GM21717 (cell line): ENCODE measurements at regions not wholly inside any gene's neighbourhood (a gene's known extent, or its start where the extent isn't known, plus 50 kb on each side); places are given as distances from the start of the nearest gene placed in this dataset.

Source experiments
- ATAC-seq: cut with Tn5 transposase; IDR thresholded peaks from one replicate; pipeline ENCODE4 v1.9.1; 2021; ENCODE audit warnings: mild to moderate bottlenecking, moderate library complexity; ENCODE audit not compliant: unreplicated experiment

DNA sequence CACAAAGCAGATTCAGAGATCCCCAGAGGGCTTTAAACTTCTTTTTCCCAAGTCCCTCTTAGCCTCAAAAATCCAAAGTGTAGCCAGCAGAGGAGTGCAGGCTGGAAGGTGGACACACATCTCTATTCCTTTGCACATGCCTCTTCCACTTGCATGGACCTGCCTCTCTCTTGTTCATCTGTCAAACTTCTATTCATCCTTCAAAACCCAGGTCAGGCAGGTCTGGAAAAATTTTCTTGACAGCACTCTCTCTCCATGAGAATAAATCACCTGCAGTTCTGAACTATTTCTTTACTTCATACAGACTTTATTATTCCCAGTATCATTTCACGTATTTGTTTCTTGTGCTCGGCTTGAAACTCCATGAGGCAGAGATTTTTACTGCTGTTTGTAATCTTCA, 127.5 kb downstream of the SS18 start:
- ATAC-seq: no peak

DNA sequence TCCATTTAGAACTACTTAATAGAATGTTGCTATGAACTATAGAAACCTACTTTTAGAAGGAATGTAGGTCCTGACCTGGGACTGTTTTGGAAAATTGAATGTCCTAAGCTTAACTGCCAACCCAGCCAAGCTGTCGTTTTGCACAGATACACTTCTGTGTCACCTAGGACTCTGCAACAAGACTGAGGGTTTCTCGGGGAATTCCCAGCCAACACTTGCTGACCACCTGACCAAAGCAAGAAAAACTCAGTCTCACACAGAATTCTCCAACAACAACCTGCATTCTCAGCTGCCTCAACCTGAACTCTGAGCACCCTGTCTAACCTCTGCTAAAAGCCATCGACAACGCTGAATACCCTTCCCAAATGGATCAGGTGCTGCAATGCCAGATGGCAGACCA, 128.2 kb downstream of the SS18 start:
- no peak for ATAC-seq

DNA sequence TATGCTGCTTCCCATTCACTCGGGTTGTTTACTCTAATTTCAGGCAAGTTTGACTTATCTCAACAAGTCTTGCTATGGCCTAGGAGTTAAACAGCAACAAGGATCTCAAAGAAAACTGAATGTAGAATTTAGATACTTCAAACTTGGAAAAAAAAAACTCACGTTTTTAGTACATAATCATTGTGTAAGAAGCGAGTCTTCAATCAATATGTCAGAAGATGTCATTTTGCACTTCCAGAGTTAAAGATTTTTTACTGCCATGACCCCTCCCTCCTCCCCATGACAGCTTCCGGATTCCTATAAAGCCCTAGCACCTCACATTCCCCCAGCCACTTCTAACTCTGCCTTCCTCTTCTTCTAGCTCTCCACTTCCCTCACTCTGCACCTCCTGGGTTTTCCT, 133.4 kb downstream of the SS18 start:
- ATAC-seq: no peak

DNA sequence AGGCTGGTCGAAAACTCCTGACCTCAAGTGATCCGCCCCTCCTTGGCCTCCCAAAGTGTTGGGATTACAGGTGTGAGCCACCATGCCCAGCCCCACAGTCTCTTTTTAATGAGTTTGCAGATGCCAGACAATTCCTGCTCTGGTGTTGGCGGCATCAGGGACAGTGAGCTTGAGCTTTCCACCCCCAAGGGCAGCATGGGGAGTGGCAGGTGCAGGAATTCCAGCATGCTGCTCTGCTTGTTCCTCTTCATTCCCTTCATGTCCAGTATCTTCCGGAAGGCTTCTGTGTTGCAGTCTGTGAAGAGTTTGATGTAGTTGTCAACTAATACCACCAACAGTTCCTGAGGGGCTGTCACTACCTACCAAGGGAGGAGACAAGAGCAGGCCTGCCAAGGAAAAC, 137.3 kb downstream of the SS18 start:
- ATAC-seq: peak; percentile 6

DNA sequence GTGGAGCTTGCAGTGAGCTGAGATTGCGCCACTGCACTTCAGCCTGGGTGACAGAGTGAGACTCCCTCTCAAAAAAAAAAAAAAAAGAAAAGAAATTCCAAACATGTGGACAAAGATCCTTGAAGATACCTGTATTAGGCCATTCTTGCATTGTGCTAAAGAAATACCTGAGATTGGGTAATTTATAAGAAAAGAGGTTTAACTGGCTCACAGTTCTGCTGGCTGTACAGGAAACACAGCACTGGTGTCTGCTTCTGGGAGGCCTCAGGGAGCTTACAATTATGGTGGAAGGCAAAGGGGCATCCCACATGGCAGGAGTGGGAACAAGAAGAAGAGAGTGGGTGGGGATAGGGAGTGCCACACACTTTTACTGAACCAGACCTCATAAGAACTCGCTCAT, 140.1 kb downstream of the SS18 start:
- ATAC-seq: no peak

DNA sequence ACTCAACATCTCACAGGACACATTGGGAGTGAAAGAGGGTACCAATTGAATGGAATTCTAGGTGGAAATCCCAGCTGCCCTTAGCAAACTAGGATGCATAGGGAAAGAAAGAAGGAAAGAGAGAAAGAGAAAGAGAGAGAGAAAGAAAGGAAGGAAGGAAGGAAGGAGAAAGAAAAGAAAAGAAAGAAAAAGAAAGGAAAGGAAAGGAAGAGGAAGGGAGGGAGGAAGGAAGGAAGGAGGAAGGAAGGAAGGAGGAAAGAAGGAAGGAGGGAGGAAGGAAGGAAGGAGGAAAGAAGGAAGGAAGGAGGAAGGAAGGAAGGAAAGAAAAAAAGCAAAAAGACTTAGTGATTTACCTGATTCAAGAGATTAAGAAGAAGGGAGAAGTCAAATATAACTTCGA, 143.9 kb downstream of the SS18 start:
- ATAC-seq: no peak

DNA sequence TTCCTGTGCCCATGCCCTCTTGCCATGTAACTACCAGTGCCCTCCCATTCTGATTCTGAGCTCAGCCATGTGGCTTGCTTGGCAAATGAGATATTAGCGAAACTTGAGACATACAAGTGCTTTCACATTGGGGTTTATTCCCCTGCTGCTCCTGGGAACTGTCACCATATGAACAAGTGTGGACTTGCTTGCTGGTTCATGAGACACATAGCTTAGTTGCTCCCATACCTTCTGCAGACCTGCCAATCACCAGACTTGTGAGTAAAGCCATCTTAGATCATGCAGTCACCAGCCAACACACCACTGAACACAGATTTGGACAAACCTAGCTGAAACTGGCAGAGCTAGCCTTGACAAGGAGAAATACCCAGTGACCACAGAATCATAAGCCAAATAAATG, 155.1 kb downstream of the SS18 start:
- no peak for ATAC-seq

DNA sequence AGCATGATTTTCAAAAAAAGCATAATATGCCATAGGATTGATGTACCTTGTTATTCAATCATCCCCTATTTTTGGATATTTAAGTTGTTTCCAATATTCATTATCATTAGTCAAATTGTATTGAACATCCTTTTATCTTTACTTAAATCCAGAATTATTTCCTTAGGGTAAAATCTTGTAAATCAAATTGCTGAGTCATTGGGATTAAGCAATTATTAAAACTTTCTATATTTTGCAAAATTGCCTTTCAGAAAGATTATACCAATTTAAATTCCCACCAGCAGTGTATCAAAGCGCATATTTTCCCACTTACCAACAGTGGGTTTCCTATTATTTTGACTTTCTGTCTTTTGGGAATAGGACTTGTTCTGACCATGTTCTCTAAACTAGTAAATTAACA, 159.3 kb downstream of the SS18 start:
- ATAC-seq: no peak

DNA sequence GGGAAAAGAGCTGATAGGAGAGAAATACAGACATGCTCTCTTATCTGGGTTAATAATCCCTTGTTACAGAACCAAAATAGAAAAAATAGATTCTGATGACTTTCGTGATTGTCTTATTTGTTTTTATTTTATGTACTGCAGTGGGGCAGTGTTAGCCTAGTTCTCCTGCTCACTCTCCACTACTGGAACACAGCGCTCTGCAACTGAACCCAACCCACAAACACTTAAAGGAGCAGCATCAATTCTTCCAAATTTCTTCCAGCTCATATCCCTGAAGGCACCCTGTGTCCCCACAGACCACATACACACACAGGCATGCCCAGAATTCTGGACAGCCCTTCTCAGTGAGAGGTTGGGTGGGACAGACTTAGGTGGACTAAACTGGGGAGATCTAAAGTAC, 160.6 kb downstream of the SS18 start:
- no peak for ATAC-seq

DNA sequence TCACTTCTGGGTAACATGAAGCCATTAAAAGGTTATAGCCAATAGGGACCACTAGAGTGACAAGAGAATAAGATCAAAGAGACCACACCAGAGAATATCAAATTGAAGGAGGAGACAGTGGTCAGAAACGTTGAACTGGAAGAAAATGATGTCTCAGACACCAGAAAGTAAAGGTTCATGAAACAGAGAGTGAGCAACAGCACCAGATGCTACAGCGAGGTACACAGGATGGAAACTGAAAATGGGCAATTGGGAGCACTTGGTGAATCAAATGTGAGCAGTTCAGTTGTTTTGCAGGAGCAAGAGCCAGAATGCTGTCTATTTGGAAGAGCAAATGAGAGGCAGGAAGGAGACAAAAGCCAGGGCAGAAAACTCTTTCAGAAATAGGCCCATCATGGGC, 162.6 kb downstream of the SS18 start:
- no peak for ATAC-seq

DNA sequence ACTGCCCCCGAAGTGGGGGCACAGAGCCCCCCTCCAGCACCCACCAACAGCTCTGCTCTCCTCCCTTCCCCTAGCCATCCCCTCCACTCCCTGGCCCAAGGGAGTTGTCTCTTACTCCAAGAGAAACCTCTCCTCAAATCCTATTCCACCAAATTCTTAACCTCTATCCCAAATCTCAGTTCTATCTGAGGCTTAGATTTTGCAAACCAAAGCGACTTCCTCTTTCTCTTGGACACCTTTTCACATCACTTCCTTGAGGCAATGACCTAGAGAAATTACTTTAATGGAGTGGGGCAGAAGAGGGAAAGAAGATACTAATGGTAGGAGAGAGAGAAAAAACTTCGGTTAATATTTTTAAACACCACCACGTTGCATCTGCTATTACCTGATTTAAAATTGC, 167.2 kb downstream of the SS18 start:
- ATAC-seq: no peak

DNA sequence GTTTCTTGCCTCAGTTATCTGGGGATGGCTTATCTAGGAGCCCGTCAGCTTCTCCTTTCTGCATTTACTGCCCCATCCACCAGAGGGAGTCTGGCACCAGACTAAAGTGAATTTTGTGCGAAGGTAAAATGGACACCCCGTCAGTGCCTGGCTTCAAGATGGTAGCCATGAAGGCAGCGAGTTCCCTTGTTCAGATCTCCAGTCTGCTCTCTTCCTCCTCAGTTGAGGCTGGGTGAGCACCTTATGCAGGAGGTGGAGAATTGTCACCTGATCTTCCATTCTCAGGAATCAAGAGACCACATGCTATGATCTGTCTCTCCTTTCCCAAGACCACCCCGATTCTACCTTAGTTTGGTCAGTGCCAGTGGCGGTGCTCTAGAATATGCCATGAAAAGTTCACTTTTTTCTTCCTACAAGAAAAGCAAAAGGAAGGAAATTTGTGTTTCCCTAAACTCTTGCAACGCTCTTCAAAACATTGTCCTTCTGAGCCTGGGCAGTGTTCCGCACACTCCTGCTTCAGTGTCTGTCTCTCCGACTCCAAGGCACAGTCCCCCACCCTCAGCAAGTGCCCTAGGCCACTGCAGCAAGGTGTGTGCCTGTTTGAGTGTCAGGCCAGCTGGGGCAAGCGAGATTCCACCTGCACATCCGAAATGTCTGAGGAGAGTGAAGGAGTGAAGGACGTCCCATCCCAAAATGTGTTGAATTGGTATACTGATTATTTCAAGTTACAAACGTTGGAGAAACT, 168.6 kb downstream of the SS18 start:
- ATAC-seq: peak; percentile 71

DNA sequence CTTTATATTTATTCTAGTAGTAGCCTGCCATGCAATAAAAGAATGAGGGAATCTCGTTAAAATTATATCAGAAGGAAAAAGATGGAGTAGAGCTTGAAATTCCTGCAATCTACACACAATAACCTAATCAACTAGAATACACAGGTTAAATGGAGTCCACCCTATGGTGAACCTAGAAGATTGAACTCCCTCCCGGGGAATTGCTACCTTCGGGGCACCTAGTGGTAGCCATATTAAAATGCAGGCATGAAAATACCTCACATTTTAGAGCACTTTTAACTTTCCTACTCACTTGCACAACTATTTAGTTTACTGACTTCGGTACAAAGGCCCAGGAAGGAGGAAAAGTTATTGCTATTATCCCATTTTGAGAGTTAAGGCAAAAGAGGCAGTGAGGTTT, 174.5 kb downstream of the SS18 start:
- no peak for ATAC-seq

DNA sequence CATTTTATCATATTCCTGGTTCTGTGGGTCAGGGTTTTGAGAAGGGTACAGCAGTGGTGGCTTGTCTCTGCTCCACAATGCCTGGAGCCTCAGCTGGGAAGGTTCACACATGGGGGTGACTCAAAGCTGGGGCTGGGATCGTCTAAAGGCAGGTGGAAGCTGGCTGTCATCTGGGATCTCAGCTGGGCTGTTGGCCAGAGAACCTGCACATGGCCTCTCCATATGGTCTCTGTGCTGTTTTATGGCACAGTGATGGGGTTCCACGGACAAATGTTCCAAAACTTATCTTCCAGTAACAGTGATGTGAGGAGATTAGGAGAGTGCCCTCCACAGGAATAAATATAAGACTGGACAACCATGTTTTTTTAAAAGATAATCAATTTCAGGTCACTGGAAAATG, 191.4 kb downstream of the SS18 start:
- ATAC-seq: no peak

DNA sequence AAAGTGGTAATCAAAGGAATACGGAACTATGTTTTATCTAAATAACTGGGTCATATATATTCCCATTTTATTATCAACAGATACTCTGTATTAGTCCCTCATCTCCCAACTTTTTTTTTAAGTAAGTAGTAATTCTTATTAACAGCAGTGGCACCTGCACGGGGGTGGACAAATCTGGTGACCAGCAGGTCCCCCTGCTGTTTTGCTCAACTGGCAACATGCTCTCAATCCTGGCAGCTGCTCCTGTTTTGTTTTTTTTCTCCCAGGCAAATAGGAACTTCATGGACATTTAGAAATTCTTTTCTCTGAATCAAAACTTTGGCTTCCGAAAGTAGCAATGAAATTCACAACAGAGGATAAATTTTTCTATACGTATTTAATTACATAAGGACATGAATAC, 193.5 kb downstream of the SS18 start:
- ATAC-seq: no peak

DNA sequence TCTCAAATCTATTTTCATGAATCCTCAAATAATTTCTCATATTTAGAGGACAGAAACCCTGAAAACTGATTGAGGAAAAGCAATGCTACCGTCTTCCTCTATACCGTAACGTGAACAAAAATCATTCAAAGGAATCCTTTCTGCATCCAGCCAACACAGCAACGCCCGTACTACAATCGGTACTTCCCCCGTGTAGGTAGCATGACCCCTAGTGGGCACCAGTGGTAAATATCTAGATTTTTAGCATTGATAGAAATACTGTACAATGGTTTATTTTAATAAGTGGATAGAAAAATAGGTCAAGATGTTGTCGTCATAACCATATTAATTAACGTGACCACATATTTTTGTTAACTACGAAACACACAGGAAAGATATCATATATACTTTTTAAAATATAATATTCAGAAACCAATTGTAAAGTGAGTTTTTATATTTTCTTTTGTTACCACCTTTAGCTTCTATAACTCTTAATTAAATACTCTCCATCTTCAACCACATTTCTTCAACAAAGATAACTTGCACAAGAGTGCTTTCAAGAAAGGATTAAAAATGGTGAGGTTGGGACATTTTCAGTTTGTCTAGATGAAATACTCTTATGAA, 194.1 kb downstream of the SS18 start:
- peak; percentile 80 for ATAC-seq

DNA sequence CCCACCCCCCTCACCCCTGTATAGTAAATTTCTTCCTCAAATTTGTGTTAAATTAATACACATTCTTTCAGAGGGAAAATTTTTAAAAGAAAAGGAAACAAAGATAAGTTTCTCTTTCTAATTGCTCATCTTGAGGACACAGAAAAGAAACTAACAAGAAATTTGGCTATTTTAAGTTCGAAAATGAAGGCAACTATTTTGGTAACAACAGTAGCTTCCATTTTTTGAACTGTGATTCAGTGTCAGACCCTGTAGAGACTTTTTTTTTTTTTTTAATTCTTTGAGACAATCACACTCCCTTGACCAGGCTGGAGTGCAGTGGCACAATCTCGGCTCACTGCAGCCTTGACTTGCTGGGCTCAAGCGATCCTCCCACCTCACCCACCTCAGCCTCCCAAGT, 194.9 kb downstream of the SS18 start:
- ATAC-seq: peak; percentile 57

DNA sequence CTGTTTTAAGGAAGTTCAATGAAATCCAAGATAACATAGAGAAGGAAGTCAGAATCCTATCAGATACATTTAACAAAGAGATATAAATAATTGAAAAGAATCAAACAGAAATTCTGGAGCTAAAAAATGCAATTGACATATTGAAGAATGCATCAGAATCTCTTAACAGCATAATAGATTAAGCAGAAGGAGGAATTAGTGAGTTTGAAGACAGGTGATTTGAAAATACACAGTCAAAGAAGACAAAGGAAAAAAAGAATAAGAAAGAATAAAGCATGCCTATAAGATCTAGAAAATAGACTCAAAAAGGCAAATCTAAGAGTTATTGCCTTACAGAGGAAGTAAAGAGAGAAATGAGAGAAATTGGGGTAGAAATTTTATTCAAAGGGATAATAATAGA, 204.1 kb downstream of the SS18 start:
- ATAC-seq: no peak

DNA sequence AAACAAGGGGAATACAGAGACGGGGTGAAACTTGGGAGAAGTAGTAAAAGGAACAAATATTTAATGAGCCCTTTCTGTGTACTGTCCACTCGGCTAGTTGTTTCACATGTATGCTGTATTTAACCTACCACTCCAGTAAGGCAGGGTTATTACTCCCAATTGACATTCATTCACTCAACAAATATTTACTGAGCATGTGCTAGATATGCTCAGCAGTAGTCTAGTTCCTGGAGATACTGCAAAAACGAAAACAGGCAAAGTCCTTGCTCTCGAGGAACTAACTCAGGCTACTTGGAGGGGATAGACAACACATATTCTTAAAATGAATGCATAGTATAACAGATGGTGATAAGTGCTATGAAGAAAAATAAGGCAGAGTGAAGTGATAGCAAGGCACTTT, 207.3 kb downstream of the SS18 start:
- ATAC-seq: no peak

DNA sequence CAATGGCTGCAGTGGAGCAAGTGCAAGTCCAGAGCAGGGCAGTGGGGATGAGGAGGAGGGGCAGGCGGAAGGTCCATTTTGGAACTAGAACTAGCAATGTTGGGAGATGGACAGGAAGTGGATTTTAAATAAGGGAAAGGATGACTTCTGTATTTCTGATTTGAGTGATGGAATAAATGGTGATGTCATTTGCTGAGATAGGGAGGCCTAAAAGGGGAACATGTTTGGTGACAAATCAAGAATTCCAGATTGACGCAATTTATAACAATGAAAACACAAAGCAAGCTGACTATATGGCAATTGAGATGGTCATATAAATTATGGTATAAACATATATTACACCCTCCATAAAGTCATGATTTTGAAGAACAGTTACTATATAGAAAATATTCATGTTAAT, 209.3 kb downstream of the SS18 start:
- ATAC-seq: no peak

DNA sequence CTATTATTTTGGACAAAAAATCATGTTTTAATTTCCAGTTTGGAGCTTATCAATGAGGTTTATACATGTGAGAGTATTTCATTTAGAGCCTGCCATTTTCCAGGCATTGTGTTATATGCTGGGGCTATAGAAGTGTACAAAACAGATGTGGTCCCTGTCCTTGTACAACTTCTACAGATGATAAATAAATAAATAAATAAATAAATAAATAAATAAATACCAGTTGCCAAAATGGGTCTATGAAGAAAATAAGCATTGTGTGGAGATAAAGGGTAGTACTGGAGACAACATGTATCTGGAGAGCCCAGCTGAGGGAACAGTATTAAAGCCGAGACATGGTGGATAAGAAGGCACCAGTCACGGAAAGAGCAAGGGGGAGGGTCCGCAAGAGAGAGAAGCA, 210.0 kb downstream of the SS18 start:
- ATAC-seq: no peak

DNA sequence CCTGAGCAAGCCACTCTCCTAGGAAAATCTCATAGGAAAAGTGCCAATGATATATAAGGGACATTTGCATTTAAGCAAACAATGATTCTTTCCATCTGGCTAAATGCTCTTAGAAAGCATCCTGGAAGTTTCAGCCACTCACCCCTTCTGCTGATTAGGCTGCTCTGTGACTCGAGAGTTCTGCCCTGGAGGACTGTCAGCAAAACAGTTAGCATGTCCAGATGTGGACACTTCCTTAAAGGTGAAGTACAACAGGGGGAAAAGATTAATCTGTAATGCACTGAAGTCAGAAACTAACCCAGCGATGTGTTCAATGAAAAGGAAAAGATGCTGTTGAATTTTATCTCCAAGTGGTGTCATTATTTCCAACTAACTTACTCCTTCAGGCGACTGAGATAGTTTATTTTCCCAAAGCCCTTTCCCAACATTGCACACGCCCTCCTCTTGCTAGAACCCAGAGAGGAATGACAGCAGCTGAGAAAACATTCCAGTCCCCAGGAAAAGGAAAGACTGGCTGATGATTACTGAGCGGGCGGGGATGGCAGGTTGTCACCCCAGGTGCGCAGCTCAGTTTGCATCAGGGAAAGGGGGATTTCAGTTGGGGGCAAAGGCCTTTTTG, 214.0 kb downstream of the SS18 start:
- ATAC-seq: no peak
